Midbrain (tissue), 1 donor: ENCODE measurements at regions not wholly inside any gene's neighbourhood (a gene's known extent, or its start where the extent isn't known, plus 50 kb on each side); places are given as distances from the start of the nearest gene placed in this dataset.

ENCODE experiments used
- DNase-seq: peaks from one replicate; lab custom pipeline; 2025; lab: John Stamatoyannopoulos, UW

- DNase-seq, result no peak
Measured at GRCh38 chr11:116117331-116118137, 613.3 kb upstream of the CADM1 start.

- no peak for DNase-seq
Measured at GRCh38 chr11:116115801-116116200, 611.6 kb upstream of the CADM1 start.

GRCh38 chr11:116114198-116114651, 610.0 kb upstream of the CADM1 start:
- DNase-seq, result no peak

GRCh38 chr11:116112087-116112935, 608.1 kb upstream of the CADM1 start:
- no peak for DNase-seq

GRCh38 chr11:116111546-116111945, 607.3 kb upstream of the CADM1 start:
- DNase-seq, result no peak

GRCh38 chr11:116110802-116111201, 606.6 kb upstream of the CADM1 start:
- DNase-seq, result no peak

- no peak for DNase-seq
Measured at GRCh38 chr11:116110356-116110755, 606.1 kb upstream of the CADM1 start.

- no peak for DNase-seq
Measured at GRCh38 chr11:116109228-116109627, 605.0 kb upstream of the CADM1 start.

- DNase-seq, result no peak
Measured at GRCh38 chr11:116108161-116108560, 603.9 kb upstream of the CADM1 start.

- no peak for DNase-seq
Measured at GRCh38 chr11:116107229-116107628, 603.0 kb upstream of the CADM1 start.

- no peak for DNase-seq
Measured at GRCh38 chr11:116104498-116105174, 600.4 kb upstream of the CADM1 start.

- no peak for DNase-seq
Measured at GRCh38 chr11:116101902-116102301, 597.7 kb upstream of the CADM1 start.

GRCh38 chr11:116100016-116100415, 595.8 kb upstream of the CADM1 start:
- no peak for DNase-seq

GRCh38 chr11:116099541-116099940, 595.3 kb upstream of the CADM1 start:
- DNase-seq, result no peak

- DNase-seq, result no peak
Measured at GRCh38 chr11:116096272-116096995, 592.2 kb upstream of the CADM1 start.

- no peak for DNase-seq
Measured at GRCh38 chr11:116093481-116094270, 589.5 kb upstream of the CADM1 start.

GRCh38 chr11:116093065-116093464, 588.9 kb upstream of the CADM1 start:
- no peak for DNase-seq

GRCh38 chr11:116086426-116086825, 582.2 kb upstream of the CADM1 start:
- DNase-seq, result no peak

GRCh38 chr11:116085031-116085635, 580.9 kb upstream of the CADM1 start:
- DNase-seq, result no peak

GRCh38 chr11:116084511-116084910, 580.3 kb upstream of the CADM1 start:
- no peak for DNase-seq

- no peak for DNase-seq
Measured at GRCh38 chr11:116082256-116082655, 578.0 kb upstream of the CADM1 start.
